ENCODE measurements at regions not wholly inside any gene's neighbourhood (a gene's known extent, or its start where the extent isn't known, plus 50 kb on each side); places are given as distances from the start of the nearest gene placed in this dataset.

GRCh38 chr2:45274250-45274926 lies 265.1 kb upstream of the SIX2 start:
- peak; percentile 89 for DNase-seq

DNA sequence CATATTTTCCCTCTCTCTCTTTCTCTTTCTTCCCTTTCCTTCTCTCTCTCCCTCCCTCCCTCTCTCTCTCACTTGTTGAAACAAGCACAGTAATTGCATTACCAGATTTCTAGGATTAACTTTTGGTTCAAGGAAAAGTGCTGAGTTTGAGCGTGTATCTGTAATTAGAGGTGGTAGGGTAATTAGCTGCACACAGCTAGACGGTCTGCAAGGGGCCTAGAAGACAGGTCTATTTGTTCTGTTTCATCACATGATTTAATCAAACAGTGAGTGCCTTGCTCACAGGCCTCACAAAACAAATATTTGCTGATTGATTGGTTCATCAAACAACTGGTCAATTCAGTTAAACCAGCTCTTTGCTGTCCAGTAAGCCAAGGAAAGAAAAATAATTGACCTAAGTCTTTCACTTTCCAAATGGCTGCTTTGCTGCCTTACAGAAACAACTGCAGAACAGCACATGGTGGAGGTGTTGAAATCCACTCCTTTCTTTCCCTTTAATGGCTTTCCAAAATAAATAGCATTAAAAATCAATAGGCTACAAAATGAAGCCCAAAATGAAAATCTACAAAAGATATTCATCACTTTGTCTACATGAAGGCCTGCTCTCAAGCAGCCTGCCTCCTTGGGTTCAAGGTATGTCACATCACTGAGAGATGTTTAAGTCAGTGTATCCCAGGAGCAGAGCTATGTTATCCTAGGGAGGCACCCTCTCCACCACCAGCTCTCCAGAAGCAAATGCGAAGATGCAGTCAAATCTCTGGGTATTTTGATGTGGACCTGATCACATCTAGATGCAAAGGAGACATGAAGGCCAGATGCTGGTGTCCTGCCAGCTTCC lies 264.4 kb upstream of the SIX2 start:
- DNase-seq, result peak; percentile 95

DNA sequence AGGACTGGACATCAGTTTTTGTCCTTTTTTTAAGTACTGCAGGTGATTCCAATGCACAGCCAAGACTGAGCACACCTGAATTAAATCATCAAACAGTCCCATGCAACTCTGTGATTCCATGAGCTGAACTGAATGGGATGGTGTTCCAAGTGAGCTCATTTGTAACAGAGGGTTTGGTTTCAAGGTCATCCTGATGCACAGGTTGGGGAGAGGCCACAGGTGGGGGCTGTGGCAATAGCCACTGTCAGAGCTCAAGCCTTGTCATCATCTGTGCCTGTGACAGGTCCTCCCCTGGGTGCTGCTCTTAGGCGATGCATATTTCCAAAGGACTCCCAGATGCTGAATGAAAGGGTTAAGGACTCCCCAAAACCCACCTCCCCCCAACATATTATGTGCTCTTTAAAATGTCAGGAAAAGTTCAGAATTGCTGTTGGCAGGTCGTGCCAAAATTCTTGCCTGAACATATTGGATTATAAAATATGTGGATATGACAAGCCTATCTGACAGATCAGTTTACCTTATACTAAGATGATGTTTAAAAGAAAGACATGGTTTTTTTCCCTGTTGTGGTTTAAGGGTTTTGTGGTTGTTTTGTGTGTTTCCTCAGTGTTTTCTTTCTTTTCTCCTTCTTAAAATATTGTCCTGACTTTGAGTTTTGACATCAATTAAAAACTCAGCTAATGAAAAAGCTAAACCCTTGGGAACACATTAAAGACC lies 263.5 kb upstream of the SIX2 start:
- no peak for DNase-seq

GRCh38 chr2:45269149-45269793 lies 260.0 kb upstream of the SIX2 start:
- no peak for DNase-seq

DNA sequence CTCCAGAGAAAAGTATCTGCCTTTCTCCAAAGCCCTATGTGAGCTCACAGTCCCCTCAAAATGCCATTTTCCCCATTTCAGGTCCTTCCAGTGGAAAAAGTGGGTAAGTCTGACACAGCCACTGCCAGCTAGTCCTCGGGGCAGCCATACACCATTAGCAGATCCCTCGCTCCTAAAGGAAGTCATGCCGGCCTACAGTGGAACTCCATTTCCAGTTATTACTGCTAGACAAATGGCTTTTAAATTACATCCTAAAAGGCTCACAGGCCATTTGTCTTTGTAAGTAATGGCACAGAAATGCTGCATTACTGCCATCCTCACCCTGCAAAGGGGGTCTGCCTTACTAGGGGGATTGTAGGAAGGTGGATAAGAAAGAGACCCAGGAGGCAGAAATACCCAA lies 259.4 kb upstream of the SIX2 start:
- DNase-seq, result no peak

DNA sequence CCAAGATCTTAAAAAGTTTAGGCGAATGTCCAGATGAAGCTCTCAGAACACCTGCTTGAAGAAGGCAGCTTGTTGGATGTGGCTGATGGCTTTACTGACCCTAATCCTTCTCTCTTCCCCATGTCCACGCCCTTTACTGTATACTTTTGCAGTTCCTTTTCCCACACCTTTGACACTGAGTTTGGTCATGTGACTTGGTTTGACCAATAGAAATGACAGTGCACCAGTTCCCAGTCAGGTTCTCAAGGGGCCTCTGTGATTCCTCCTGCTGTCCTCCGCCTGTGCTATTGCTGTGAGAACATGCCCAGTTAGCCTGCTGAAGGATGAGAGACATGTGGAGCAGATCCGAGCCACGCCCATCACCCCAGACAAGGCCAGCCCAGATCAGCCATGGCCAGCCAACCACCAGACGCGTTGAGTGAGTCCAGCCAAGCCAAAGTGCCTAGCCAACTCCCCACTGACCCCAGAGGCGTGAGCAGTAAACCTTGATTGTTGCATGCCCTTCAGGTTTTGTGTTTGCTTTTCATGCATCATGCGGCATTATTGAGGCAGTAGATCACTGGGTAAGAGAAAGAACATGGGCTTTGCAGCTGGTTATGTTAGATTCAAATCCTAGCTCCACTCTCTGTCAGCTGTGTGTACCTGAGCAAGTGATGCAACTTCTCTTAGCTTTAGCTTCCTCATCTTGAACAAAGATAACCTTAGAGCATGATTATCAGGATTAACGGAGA lies 258.0 kb upstream of the SIX2 start:
- no peak for DNase-seq

DNA sequence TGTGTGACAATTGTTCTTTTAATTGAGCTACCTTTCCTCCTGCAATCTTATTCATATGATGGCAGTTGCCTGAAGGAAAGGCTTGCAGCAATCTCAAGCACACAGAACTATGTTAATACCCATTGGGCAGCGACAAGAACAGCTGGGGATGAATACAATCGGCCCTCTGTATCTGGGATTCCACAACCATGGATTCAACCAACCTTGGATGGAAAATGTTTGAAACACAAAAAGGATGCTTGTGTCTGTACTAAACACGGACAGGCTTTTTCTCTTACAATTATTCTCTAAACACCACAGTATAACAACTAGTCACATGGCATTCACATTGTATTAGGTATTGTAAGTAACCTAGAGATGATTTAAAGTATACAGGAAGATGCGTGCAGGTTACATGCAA lies 256.1 kb upstream of the SIX2 start:
- no peak for DNase-seq

- DNase-seq, result no peak
Measured at GRCh38 chr2:45264227-45265225, 255.3 kb upstream of the SIX2 start.

GRCh38 chr2:45263147-45263546 lies 253.9 kb upstream of the SIX2 start:
- peak; percentile 89 for DNase-seq

GRCh38 chr2:45261746-45262145 lies 252.5 kb upstream of the SIX2 start:
- no peak for DNase-seq

GRCh38 chr2:45260946-45261345 lies 251.7 kb upstream of the SIX2 start:
- DNase-seq, result no peak

GRCh38 chr2:45259547-45260160 lies 250.4 kb upstream of the SIX2 start:
- no peak for DNase-seq

DNA sequence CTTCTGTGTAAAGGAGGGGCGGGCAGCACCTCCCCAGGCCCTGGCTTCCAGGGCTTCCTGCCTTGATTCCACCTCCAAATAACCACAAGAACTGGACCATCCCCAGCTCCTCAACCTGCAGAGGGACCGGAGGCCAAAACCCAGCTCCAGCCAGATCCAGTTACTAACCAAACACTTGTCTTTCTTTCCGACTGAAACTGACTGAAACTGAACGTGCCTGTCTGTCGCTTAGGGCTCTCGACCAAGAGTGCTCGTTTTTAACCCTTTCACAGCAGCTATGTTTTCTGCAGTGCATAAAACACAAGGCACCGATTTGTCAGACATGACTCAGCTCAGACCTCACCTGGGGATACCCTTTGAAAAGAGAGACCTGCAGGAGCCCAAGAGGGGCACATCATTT lies 249.9 kb upstream of the SIX2 start:
- peak; percentile 52 for DNase-seq

- no peak for DNase-seq
Measured at GRCh38 chr2:45258311-45258710, 249.1 kb upstream of the SIX2 start.

- DNase-seq, result peak; percentile 37
Measured at GRCh38 chr2:45257820-45258219, 248.6 kb upstream of the SIX2 start.

GRCh38 chr2:45256867-45257641 lies 247.8 kb upstream of the SIX2 start:
- DNase-seq, result peak; percentile 95

DNA sequence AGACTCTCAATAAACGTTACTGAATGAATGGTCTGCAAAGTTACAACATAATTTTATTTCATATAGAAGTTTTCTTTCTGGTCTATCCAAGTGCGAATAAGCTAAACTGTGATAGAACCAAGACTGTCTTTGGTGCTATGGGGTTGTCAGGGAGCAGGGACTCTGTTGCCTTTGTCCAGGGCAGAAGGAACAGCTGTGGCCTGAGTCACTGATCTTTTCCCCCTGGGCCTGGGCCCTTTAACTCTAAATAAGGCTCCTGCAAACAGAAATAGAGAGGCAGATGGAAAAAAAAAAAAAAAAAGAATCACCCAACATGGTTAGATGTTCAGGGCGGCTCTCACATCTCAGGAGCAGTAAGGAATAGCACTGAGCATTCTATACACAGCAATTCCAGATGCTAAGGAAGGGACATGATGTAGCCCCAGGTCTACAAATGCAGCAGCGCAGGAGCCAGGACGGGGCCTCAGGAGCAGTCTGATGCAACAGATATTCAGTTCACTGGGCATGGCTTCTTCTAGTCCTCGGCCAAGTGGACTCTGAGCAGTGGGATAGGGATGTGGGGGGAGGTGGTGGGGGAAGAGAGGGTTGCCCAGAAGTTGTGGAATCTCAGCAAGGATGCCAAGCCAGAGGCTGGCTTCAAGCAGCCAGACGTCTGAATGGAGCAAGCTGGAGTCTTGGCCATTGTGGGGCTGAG lies 247.1 kb upstream of the SIX2 start:
- no peak for DNase-seq

DNA sequence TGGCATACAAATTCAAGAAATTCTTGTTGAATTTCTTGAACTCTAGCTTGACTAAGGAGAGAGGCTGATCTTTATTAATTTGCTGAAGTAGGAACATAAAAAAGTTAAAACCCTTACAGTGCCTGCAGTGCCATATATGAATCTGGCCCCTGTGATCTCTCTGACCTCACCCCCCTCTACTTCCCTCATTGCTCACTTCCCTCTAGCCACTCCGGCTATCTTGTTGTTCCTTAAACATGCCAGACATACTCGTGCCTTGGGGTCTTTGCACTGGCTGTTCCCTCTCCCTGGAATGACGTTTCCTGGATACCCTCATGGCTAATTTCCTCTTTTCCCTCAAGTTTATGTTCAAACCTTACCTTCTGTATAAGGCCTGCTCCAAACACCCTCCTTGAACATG lies 246.3 kb upstream of the SIX2 start:
- DNase-seq, result no peak

DNA sequence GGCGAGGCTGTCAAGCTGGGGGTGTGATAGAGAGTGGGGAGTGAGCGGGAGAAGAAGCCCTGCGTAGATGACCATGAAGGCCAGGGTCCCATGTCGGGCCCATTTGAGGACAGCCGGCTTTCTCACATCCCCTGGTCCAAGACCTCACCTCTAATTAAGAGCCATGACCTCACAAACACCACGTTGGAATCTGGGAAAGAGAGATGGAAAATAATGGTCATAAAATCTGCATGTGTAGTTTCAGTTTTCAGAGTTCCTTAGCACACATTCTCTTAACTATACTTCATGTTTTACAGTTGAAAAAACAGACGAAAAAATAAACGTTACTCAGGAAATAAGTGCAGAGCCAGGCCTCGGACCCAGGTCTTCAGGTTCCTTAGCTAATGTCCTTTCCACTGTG lies 244.8 kb upstream of the SIX2 start:
- no peak for DNase-seq
